ENCODE measurements at regions not wholly inside any gene's neighbourhood (a gene's known extent, or its start where the extent isn't known, plus 50 kb on each side); places are given as distances from the start of the nearest gene placed in this dataset.

DNA sequence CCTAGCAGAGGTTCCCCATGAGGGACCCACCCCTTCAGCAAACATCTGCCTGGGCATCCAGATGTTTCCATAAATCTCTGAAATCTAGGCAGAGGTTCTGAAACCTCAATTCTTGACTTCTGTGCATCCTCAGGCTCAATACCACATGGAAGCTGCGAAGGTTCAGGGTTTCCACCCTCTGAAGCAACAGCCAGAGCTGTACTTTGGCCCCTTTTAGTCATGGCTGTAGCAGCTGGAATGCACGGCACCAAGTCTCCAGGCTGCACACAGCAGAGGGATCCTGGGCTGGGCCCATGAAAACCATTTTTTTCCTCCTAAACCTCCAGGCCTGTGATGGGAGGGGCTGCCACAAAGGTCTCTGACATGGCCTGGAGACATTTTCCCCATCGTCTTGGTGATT is 93.0 kb upstream of the FIGN start:
- H3K4me1 ChIP-seq (ENCODE audit: control insufficient read depth, extremely low read depth, insufficient read depth, low read length): no peaks in the 10 kb centered on the region
- FAIRE-seq (no peak), DNase-seq (ENCODE audit: low read depth, low spot score) (no peak)
- no peak overlapping the region for H3K4me2 ChIP-seq (ENCODE audit: insufficient read depth, low read length)
- no peaks in the 10 kb centered on the region for H3K9me1 ChIP-seq (replicated peaks; ENCODE audit: control insufficient read depth, extremely low read depth, insufficient read depth, low read length)
- H3K36me3 ChIP-seq (ENCODE audit: control insufficient read depth in 2 of 2, extremely low read depth in 1 of 2, insufficient read depth in 2 of 2, low read length in 2 of 2): no peaks in the 10 kb centered on the region
- H3K79me2 ChIP-seq (ENCODE audit: control insufficient read depth, insufficient read depth, low read length): no peaks in the 10 kb centered on the region
- ChIA-PET CTCF (no interaction called here), POLR2A (no interaction called here)
- no peak overlapping the region for H3K9ac ChIP-seq (replicated peaks; ENCODE audit: extremely low read depth, insufficient read depth, low read length)
- no peak overlapping the region for H2AFZ ChIP-seq (ENCODE audit: low read depth, low read length)
- H3K27ac ChIP-seq (ENCODE audit: insufficient read depth, low read depth, low read length): no peak overlapping the region
- TF ChIP-seq GATA2 (IDR thresholded peaks at IDR 0.05; ENCODE audit: insufficient read depth, insufficient read length, low read depth, low read length): no peak
- no peak for TF ChIP-seq FOS (IDR thresholded peaks at IDR 0.05; ENCODE audit: borderline replicate concordance, insufficient read depth, low read length)
- TF ChIP-seq EZH2 (IDR thresholded peaks at IDR 0.05; ENCODE audit: borderline replicate concordance, low read depth, low read length, severe bottlenecking): no peak
- TF ChIP-seq JUN (IDR thresholded peaks at IDR 0.05; ENCODE audit: borderline replicate concordance, insufficient read depth, insufficient read length, low read depth): no peak
- TF ChIP-seq, protein P1, sequence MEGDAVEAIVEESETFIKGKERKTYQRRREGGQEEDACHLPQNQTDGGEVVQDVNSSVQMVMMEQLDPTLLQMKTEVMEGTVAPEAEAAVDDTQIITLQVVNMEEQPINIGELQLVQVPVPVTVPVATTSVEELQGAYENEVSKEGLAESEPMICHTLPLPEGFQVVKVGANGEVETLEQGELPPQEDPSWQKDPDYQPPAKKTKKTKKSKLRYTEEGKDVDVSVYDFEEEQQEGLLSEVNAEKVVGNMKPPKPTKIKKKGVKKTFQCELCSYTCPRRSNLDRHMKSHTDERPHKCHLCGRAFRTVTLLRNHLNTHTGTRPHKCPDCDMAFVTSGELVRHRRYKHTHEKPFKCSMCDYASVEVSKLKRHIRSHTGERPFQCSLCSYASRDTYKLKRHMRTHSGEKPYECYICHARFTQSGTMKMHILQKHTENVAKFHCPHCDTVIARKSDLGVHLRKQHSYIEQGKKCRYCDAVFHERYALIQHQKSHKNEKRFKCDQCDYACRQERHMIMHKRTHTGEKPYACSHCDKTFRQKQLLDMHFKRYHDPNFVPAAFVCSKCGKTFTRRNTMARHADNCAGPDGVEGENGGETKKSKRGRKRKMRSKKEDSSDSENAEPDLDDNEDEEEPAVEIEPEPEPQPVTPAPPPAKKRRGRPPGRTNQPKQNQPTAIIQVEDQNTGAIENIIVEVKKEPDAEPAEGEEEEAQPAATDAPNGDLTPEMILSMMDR (IDR thresholded peaks at IDR 0.05; ENCODE audit: extremely low read depth in 1 of 2, insufficient read depth in 1 of 2, low read depth in 1 of 2, low read length in 2 of 2): no peak
- TF ChIP-seq POLR2AphosphoS5 (IDR thresholded peaks at IDR 0.05; ENCODE audit: insufficient read depth, low read depth, low read length): no peak
- no peak for TF ChIP-seq MYC (IDR thresholded peaks at IDR 0.05; ENCODE audit: low read depth, low read length)
- no peak for TF ChIP-seq POLR2A (IDR thresholded peaks at IDR 0.05; ENCODE audit: low read depth, low read length)
- TF ChIP-seq, protein P2, sequence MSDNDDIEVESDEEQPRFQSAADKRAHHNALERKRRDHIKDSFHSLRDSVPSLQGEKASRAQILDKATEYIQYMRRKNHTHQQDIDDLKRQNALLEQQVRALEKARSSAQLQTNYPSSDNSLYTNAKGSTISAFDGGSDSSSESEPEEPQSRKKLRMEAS (IDR thresholded peaks at IDR 0.05; ENCODE audit: insufficient read depth, insufficient read length): no peak
- intact Hi-C loops (cut with micrococcal nuclease) (loop anchor here (10.0 kb wide), 1 partner anchor 696 kb away; no protein-coding TSS in a partner anchor), dilution Hi-C loops (cut with MboI; ENCODE audit: extremely low pct_ligation_motif_present, low sequenced_read_pairs) (no loop called here)
- no TSS peak for BruUV-seq (replicated peaks)
- H3K27me3 ChIP-seq (ENCODE audit: control insufficient read depth in 2 of 2, insufficient read depth in 2 of 2, low read length in 2 of 2): no peaks in the 10 kb centered on the region
- H3K4me3 ChIP-seq (replicated peaks in 1 of 3; ENCODE audit: insufficient read depth in 1 of 3, low read depth in 1 of 3, low read length in 3 of 3): no peak overlapping the region
- no peaks in the 10 kb centered on the region for H4K20me1 ChIP-seq (replicated peaks; ENCODE audit: control insufficient read depth, extremely low read depth, insufficient read depth, low read length)
- no peaks in the 10 kb centered on the region for H3K9me3 ChIP-seq (replicated peaks; ENCODE audit: control insufficient read depth, insufficient read depth, low read length)

Measured in endothelial cell of umbilical vein (primary cell).